Kidney capillary endothelial cell (primary cell): ENCODE measurements at regions not wholly inside any gene's neighbourhood (a gene's known extent, or its start where the extent isn't known, plus 50 kb on each side); places are given as distances from the start of the nearest gene placed in this dataset.
"Not testable (repeated sequence)": the region's sequence is repeated elsewhere in the genome, so short reads cannot be mapped to it uniquely, and the experiment has no call there.

ENCODE experiments used
- DNase-seq: peaks from one replicate; pipeline ENCODE4 v3.0.0-alpha.2; 2018; ENCODE audit warnings: low spot score

DNA sequence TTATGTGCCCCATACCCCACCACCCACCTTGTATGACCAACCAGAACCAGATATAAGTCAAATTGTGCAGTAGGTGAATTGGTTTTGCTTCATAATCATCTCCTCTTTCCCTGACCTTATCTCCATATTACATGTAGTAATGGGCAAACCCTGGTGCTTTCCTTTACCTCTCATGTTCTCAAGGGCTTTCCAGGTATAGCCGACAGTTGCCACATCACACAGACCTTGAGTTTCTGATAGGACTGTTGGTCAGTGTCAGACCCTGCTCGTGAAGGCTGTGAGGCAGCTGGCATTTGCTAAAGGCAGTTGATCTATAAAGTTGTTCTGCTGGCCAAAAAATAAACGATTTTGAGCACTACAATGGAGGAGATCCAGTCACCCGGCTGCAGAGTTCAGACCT is 145.9 kb downstream of the ALX1 start:
- no peak for DNase-seq

DNA sequence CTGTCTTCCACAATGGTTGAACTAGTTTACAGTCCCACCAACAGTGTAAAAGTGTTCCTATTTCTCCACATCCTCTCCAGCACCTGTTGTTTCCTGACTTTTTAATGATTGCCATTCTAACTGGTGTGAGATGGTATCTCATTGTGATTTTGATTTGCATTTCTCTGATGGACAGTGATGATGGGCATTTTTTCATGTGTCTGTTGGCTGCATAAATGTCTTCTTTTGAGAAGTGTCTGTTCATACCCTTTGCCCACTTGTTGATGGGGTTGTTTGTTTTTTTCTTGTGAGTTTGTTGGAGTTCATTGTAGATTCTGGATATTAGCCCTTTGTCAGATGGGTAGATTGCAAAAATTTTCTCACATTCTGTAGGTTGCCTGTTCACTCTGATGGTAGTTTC is 153.1 kb downstream of the ALX1 start:
- DNase-seq, result not testable (repeated sequence)

DNA sequence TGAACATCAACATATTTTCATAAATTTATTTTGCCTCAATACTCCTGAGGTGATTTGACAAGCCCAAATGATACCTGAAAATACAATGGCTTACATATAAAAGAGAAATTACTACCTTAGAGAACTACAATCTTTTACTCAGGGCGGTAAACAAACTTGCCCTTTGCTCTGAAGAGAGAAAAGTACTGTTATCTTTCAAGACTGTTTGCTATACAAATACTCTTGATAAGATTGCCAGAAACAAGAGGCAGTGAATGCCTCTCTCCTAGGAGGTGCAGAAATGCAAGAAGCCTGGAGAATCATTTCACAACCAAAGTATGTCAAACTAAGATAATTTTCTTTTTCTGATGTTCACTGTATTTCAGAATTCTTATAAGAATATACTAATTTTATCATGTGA is 160.3 kb downstream of the ALX1 start:
- no peak for DNase-seq

DNA sequence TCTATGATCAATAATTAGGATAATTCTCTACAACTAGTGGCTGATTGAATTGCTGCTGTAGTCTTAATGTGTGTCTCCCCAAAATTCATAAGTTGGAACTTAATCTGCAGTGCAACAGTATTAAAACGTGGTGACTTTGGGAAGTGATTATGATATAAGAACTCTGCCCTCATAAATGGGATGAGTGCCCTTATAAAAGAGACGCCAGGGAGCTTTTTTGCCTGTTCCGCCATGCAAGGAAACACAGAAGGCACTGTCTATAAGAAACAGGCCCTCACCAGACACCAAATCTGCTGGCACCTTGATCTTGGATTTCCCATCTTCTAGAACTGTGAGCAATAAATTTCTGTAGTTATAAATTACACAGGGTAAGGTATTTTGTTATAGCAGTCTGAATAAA is 161.0 kb downstream of the ALX1 start:
- no peak for DNase-seq

DNA sequence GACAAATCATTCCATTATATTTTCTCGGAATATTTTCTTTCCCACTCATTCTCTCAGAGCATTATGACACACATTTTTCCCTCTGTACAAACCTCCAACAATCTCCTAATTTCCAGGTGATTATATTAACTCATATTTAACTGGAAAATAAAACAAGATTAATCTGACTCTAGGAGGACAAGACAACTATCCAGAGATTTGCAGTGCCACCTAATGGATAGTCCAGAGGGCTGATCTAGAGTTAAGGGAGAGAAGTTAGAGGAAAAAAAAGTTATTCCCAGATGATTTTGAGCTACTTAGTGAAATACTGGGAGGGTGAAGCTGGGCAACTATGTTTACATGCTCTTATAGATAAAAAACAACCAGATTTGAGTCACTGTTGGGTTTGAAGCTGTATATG is 161.7 kb downstream of the ALX1 start:
- no peak for DNase-seq

DNA sequence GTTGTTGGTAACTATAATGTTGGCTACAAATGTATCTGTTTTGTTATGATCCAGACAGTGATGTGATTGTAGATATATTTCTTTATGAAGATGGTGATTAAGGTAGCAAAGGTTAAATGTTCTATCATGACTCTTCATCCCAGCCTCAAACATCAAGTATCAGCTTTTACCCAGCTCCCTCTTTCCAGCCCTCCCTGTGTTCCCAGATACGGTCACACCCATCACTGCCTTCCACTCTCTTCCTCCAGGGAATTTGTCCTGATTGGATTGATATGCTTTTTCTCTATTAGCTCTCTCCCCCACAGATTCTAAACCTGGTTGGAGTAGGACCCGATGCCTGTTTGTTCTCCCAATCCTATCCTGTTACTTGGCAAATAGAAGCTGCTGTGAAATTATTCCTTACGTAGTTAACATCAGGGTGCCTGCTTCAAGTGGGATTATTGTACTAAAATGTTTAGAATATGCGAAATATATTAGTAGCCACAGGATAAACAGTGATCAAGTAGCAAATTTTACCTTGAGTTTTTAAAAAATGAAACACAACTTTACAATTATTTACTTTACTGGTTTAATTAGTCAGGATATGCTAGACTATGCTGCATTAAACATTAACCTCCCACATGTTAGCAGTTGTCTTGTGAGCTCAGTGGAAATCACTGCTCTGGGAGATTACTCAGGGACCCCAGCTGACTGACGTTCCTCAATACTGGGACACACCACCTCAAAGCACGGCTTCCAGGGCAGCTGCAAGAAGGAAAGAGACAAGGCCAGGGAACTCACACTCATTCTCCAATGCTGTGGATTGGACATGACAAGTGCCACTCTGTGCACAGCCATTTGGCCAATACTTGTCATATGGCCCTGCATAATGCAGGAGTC is 165.3 kb downstream of the ALX1 start:
- DNase-seq, result no peak

DNA sequence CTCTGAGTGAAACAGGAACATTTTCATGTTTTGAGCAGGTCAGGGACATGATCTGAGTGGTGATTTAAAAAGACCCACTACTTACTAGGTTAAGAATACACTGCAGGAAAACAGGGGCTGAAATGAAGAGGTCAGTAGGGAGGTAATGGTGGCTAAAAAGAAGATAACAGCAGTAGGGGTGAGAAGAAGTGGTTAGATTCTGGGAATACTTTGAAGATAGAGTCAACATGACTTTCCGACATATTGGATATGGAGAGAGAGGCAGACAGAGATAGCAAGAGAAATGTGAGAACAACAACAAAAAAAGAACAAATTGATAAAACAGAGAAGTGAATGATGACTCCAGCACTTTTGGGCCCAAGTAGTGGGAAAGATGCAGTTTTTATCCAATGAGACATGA is 168.0 kb downstream of the ALX1 start:
- DNase-seq, result no peak

DNA sequence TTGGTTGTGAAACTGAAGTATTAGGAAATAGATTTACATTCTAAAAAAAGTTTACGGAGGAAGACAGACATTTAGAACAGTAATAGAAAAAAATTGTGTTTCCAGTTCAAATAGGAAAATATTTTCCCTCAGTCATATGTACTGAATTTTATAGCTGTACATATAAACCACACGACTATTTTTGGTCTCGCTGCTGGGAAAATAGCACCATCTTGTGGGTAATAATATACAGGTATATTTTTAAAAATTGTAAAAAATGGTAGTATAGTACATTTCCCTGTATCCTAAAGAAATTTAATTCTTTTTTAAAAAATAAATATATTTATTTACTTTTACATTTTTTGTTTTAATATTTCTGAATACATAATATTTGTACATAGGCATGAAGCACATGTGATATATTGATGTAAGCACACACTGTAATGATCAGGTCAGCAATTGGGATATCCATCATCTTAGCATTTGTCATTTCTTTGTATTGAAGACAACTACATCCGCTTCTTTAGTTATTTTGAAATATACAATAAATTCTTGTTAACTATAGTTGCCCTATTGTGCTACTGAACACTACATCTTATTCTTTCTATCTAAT is 168.6 kb downstream of the ALX1 start:
- peak; percentile 11 for DNase-seq

DNA sequence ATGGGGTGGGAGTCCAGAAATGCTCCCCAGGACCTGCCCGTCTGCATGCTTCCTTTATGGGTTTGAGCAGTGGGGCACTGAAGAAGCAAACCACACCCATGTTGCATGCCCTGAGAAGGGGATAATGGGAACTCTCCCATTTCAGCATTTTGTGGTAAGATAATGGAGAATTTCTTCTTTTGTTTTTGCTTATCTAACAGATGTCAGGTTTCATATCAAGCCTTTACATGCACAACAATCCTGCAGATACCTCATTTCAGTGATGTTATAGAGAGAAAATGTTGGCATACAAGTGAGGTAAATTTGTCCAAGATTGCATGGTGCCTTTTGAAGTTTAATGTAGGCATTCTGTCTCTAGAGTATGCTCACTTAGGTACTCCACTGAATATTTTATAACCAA is 177.0 kb downstream of the ALX1 start:
- no peak for DNase-seq

DNA sequence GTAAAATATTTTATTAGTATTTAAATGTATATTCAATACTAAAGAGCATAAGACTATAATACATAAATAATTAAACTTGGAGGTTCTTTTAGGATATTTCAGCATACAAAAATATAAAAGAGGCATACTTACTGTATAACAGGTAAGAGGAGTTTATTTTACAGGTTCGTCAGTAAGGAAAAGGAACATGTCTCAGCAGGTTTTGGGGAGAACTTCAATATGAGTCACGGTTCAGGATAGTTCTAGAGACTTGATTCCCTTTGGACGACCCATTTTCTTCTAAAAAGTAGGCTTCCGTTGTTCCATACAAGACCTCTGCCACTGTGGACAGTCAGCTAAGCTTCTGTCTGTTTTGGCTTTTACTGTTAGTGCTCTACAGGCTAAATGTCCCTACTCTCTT is 181.1 kb downstream of the ALX1 start:
- no peak for DNase-seq

DNA sequence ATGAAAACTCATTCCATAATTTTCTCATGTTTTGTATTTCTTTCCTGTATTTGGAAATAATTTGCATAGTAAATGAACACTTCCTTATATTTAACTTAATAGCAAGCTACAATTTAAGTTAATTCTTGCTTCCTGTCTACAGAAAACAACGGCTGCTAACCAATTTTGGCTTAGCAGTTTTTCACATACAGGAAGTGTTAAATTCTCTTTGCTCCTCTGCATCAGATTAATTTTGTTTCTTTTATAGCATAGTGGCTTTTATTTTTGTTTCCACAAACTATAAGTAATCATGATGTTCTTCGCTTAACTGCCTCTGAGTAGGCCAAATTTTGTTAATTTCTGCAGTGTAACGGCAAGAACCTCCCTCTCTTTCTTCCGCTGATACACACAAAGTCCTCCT is 182.9 kb downstream of the ALX1 start:
- DNase-seq, result no peak

DNA sequence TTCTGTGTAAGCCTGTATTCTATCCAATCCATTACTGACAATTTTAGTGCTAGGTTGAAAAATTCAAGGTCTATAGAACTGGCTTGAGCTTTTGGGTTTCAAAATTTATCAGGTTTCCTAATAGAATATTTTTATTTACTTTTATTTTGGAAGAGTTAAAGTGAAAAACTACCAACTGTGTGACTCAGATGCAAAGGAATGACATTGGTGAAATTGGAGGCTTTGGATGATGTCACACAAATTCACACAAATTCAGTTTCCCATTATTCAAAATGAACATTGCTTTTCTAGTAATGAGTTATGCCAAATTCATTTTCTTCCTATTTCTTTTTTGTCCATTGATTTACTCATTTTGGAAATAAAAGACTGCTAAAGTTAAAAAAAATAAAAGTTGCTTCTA is 186.9 kb downstream of the ALX1 start:
- DNase-seq, result no peak

DNA sequence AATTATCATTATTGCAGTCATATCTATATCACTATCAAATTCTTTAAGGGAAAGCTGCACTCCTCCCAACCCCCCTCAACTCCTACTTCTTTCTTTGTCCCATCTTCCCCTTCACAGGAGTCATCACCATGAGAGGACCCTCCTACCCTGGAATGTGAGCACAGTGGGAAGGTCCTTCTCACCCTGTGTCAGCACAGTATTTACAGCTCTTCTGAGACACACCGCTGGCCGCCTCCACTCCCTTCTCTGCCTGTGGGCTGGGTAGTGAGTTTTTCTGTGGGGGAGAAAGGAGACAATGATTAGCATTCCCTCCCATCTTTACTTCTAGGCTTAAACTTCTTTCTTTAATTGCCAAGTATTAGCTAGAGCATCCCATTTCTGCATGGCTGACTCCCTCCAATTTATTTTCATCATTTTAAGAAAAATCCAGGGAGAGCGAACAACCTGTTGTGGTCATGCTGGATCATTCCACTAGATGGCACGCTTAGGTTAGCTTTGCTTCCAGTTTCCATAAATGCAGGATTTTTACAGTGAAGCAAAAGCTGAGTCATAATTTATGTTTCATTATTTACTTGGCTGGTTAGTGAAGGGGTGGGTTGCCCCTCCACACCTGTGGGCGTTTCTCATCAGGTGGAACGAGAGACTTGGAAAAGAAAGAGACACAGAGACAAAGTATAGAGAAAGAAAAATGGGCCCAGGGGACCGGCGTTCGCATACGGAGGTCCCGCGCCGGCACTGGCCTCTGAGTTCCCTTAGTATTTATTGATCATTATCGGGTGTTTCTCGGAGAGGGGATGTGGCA is 188.5 kb downstream of the ALX1 start:
- peak; percentile 52 for DNase-seq

DNA sequence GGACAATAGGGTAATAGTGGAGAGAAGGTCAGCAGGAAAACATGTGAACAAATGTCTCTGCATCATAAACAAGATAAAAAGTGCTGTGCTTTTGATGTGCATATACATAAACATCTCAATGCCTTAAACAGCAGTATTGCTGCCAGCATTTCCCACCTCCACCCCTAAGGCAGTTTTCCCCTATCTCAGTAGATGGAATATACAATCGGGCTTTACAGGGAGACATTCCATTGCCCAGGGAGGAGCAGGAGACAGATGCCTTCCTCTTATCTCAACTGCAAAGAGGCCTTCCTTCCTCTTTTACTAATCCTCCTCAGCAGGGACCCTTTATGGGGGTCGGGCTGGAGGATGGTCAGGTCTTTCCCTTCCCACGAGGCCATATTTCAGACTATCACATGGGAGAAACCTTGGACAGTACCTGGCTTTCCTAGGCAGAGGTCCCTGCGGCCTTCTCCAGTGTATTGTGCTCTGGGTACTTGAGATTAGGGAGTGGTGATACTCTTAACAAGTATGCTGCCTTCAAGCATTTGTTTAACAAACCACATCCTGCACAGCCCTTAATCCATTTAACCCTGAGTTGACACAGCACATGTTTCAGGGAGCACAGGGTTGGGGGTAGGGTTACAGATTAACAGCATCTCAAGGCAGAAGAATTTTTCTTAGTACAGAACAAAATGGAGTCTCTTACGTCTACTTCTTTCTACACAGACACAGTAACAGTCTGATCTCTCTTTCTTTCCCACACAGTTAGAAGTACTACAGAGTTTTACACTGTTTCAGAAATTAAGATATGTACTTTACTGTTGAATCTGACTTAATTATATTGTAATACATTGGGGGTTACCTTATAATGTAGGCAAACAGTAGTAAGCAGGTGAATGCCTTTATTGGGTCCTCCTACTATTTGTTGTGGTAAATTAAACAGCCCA is 189.4 kb downstream of the ALX1 start:
- not testable (repeated sequence) for DNase-seq

DNA sequence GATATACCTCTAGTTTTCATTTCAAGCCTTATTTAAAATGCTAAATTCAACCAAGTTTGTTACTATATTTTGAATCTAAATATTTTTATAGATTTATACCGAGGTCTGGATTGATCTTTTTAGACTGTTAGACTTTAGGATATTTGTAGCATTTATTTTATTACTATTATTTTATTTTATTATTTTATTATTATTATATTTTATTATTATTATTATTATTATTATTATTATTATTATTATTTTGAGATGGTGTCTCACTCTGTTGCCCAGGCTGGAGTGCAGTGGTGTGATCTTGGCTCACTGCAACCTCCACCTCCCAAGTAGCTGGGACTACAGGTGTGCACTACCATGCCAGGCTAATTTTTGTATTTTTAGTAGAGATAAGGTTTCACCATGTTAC is 195.3 kb downstream of the ALX1 start:
- DNase-seq, result not testable (repeated sequence)

DNA sequence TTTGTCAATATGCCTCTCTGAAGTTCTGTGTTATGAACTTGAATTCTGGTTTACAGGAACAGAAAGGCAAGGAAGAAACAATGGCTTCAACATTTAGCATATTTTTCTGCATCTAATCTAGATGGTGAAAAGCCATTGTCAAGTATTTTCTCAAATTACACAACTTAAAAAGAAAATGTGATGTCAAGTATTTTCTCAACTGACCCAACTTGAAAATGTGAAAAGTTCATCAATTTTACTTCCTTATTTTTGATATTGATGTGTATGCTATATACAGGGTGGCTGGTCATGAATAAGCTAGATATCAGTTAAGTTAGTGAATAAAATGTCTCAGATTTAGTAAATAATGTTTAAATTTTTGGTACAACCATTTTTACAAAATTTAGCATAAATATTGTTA is 196.7 kb downstream of the ALX1 start:
- no peak for DNase-seq

DNA sequence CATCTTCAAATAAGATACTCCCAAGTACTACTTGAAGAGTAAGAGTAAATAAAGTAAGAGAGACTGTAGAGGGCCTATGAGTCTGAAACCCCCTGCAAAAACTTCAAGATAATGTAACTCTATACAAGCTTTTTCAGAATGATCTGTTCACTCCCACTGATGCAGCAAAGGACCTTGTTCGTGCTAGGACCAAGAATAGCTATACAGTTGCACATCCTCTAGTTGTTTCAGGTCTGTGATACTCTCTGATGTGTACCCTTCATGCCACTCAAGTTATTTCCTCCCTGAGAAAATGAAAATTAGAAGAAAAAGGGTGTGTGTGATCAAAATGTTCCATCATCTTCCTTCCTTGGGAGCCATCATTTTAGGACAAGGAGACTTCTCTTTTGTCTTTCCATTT is 204.4 kb downstream of the ALX1 start:
- no peak for DNase-seq

DNA sequence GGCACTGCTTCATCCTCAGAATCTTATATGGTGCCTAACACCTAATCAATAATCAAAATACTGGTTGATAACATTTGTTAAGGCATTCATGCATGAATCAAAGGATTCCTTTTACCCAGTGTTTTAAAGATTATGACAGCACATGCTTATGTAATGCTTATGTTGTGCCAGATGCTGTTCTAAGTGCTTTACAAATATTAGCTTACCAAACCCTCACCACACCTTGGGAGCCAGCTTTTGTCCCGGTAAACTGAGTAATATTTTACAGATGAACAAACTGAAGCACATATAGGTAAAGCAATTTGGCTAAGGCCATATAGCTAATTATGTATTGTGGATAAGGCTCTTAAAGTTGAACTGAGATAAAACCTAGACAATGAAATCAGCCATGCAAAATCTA is 209.2 kb downstream of the ALX1 start:
- DNase-seq, result no peak

DNA sequence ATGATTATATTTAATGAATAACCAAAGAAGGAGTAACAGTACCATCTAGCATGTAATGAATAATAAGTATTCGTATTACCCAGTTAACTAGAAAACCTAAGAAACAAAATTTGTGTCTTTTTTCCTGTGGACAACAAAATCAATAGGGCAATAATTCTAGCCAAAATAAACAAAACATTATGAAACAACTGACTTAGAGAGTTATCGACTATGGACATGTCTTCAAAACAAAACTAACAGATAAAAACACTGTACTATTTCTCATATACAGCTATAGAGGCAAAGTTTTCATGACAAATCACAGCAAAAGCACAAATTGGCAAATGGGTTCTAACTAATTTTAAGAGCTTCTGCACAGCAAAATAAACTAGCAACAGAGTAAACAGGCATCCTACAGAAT is 224.1 kb downstream of the ALX1 start:
- no peak for DNase-seq

DNA sequence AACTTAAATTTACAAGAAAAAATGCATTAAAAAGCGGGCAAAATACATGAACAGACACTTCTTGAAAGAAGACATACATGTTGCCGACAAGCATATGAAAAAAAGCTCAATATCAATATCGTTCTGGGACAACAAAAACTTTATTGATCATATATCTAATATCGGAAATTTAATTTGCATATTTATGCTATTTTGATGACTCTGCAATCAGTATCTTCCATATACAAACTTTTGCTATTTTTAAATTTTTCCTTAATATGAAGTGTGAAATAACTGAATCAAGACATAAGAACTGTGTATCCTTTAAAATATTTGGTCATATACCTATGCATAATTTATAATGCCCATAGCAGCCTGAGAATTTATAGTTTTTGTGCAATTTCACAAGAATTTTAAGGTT is 224.6 kb downstream of the ALX1 start:
- DNase-seq, result no peak

DNA sequence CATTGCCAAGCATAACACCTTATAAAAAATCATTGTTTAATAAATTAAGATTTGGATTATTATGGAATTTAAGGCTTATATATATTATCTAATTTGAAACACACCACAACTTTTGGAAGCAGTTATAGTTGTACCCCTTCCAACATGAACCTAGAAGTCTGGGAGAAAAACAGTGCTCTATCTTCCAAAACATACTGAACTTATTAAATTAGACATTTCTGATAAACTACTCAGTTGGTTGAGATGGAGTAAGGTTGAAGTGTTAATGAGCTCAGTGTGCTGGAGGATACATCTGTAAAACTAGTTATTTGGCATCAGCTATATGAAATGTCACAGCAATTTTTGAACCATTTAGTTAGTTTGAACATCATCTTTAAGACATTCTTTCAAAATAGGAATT is 227.4 kb downstream of the ALX1 start:
- no peak for DNase-seq
